Panc1 (cell line): ENCODE measurements at regions not wholly inside any gene's neighbourhood (a gene's known extent, or its start where the extent isn't known, plus 50 kb on each side); places are given as distances from the start of the nearest gene placed in this dataset.

Source experiments
- ATAC-seq: fragments of 200-7000 bp; cut with Tn5 transposase; 2 replicates; pipeline ENCODE4 v1.9.1; 2020; ENCODE audit warnings: mild to moderate bottlenecking, moderate library complexity
- BruUV-seq: library from RNA; stranded (reverse); fragments of 400-500 nt; replicated peaks from 2 replicates; lab custom pipeline; 2021; lab: Mats Ljungman, UMichigan
- CTCF ChIA-PET: fragments of 300-600 bp; sonication (Branson Sonifier 250); formaldehyde crosslinking; loops from one replicate; lab custom pipeline; 2022; ENCODE audit warnings: antibody characterized with exemption; lab: Charles Lee
- POLR2A ChIA-PET: fragments of 300-600 bp; sonication (Branson Sonifier 250); formaldehyde crosslinking; loops from one replicate; lab custom pipeline; 2022; ENCODE audit warnings: antibody characterized with exemption; lab: Charles Lee
- DNase-seq: peaks from one replicate; pipeline ENCODE4 v3.0.0-alpha.2; 2010; ENCODE audit warnings: low read depth, low spot score
- H3K27ac ChIP-seq: 2 replicates; pipeline ENCODE4 v1.5.1; 2011; ENCODE audit warnings: mild to moderate bottlenecking, low read length, inconsistent platforms
- H3K27me3 ChIP-seq: fragments of 200-500 bp; sonication (Bioruptor generic); 2 replicates; pipeline ENCODE4 v1.6.0; 2014; ENCODE audit warnings: low read length, inconsistent platforms; ENCODE audit not compliant: control insufficient read depth, insufficient read depth
- H3K36me3 ChIP-seq: fragments of 200-500 bp; sonication (Bioruptor generic); 2 replicates; pipeline ENCODE4 v1.5.1; 2014; ENCODE audit warnings: inconsistent platforms, mild to moderate bottlenecking, low read length, moderate library complexity; ENCODE audit not compliant: control insufficient read depth, insufficient read depth
- H3K4me1 ChIP-seq: 2 replicates; pipeline ENCODE4 v1.5.1; 2011; ENCODE audit warnings: inconsistent platforms, mild to moderate bottlenecking, low read length, moderate library complexity; ENCODE audit not compliant: control insufficient read depth, insufficient read depth
- H3K4me3 ChIP-seq, 2 experiments: 2 replicates each; pipeline ENCODE4 v1.5.1; 2011 to 2012; ENCODE audit warnings: low read depth in 2 of 2, low read length in 2 of 2, mild to moderate bottlenecking in 2 of 2, inconsistent platforms in 1 of 2, moderate library complexity in 1 of 2
- H3K9me3 ChIP-seq: fragments of 200-500 bp; sonication (Bioruptor generic); 2 replicates; pipeline ENCODE4 v1.5.1; 2014; ENCODE audit warnings: low read depth, mild to moderate bottlenecking, inconsistent platforms, low read length, moderate library complexity; ENCODE audit not compliant: control insufficient read depth, insufficient read depth
- CTCF ChIP-seq: fragments of 450-650 bp; IDR thresholded peaks from 2 replicates; pipeline ENCODE4 v1.5.1; 2017; ENCODE audit warnings: mild to moderate bottlenecking
- POLR2AphosphoS5 ChIP-seq: IDR thresholded peaks from 2 replicates; pipeline ENCODE4 v1.6.1; 2012; ENCODE audit warnings: mild to moderate bottlenecking, low read depth, low read length, moderate library complexity
- REST ChIP-seq, 2 experiments: IDR thresholded peaks; 2 replicates each; pipeline ENCODE4 v1.6.1; 2011 to 2012; ENCODE audit warnings: low read depth in 2 of 2, control low read depth in 1 of 2, low read length in 1 of 2, mild to moderate bottlenecking in 1 of 2, moderate library complexity in 1 of 2; ENCODE audit not compliant: insufficient read depth in 1 of 2
- SIN3A ChIP-seq: IDR thresholded peaks from 2 replicates; pipeline ENCODE4 v1.6.1; 2012; ENCODE audit warnings: low read depth, mild to moderate bottlenecking, low read length, moderate library complexity, borderline replicate concordance; ENCODE audit not compliant: insufficient read depth
- TCF7L2 ChIP-seq: IDR thresholded peaks from 2 replicates; pipeline ENCODE4 v1.6.1; 2011; ENCODE audit warnings: mild to moderate bottlenecking, low read depth, low read length, inconsistent platforms
- in situ Hi-C: cut with HindIII; loops from 2 replicates; pipeline ENCODE4 v1.10.0; 2016; ENCODE audit warnings: low sequenced_read_pairs, low pct_unique_long_range_greater_than_20kb
- intact Hi-C: fragments of 100-400 bp; cut with micrococcal nuclease; formaldehyde crosslinking; loops from one replicate; pipeline ENCODE4 v1.10.0; 2022; ENCODE audit not compliant: unreplicated experiment

GRCh38 chr16:65289022-65289421 lies 167.2 kb upstream of the CDH11 start:
- intact Hi-C loops, result no loop called here
- Histone ChIP-seq H3K4me3 (no peak overlapping the region), H3K36me3 (no peaks in the 10 kb centered on the region), H3K27ac (no peak overlapping the region), H3K27me3 (no peaks in the 10 kb centered on the region), H3K9me3 (no peaks in the 10 kb centered on the region), H3K4me1 (no peaks in the 10 kb centered on the region)
- ChIA-PET CTCF (no interaction called here), POLR2A (no interaction called here)
- TF ChIP-seq POLR2AphosphoS5 (no peak), SIN3A (no peak), REST (IDR thresholded peaks at IDR 0.05; ENCODE audit: insufficient read depth in 1 of 2, low read depth in 2 of 2, low read length in 1 of 2) (no peak), TCF7L2 (no peak), CTCF (no peak)
- no TSS peak for BruUV-seq
- DNase-seq (no peak), ATAC-seq (no peak)
- in situ Hi-C loops, result no loop called here

GRCh38 chr16:65287307-65287706 lies 165.4 kb upstream of the CDH11 start:
- DNase-seq, result no peak
- in situ Hi-C loops (no loop called here), intact Hi-C loops (no loop called here)
- no peaks in the 10 kb centered on the region for H3K4me1 ChIP-seq
- no peak overlapping the region for H3K27ac ChIP-seq
- ChIA-PET POLR2A (no interaction called here), CTCF (no interaction called here)
- ATAC-seq, result no peak
- TF ChIP-seq POLR2AphosphoS5, result no peak
- no peak for TF ChIP-seq TCF7L2
- TF ChIP-seq REST (IDR thresholded peaks at IDR 0.05; ENCODE audit: insufficient read depth in 1 of 2, low read depth in 2 of 2, low read length in 1 of 2), result no peak
- TF ChIP-seq SIN3A, result no peak
- no peaks in the 10 kb centered on the region for H3K9me3 ChIP-seq
- no TSS peak for BruUV-seq
- no peaks in the 10 kb centered on the region for H3K36me3 ChIP-seq
- no peaks in the 10 kb centered on the region for H3K27me3 ChIP-seq
- no peak overlapping the region for H3K4me3 ChIP-seq
